H1 (cell line): ENCODE measurements at regions not wholly inside any gene's neighbourhood (a gene's known extent, or its start where the extent isn't known, plus 50 kb on each side); places are given as distances from the start of the nearest gene placed in this dataset.

Source experiments
- CTCF ChIA-PET: fragments of 300-600 bp; sonication (Branson Sonifier 250); formaldehyde crosslinking; loops from one replicate; lab custom pipeline; 2021; ENCODE audit not compliant: partially characterized antibody; lab: Charles Lee
- POLR2A ChIA-PET: fragments of 300-600 bp; sonication (Branson Sonifier 250); formaldehyde crosslinking; loops from one replicate; lab custom pipeline; 2021; ENCODE audit warnings: inconsistent platforms; ENCODE audit not compliant: partially characterized antibody; lab: Charles Lee
- DNase-seq, 2 experiments: peaks; one replicate each; pipeline versions ENCODE4 v3.0.0 to v3.0.0-alpha.2; 2010 to 2022; ENCODE audit warnings: low spot score in 2 of 2, low read depth in 1 of 2, mixed read lengths in 1 of 2
- FAIRE-seq: peaks from 2 replicates; lab custom pipeline; 2011; peaks lifted over from hg19 to GRCh38; lab: Jason Lieb, UNC
- H2AFZ ChIP-seq: 2 replicates; pipeline ENCODE4 v1.8.1; 2012; ENCODE audit warnings: low read length, inconsistent platforms
- H2AK5ac ChIP-seq: 2 replicates; pipeline ENCODE4 v1.6.1; 2013; ENCODE audit warnings: low read depth, low read length
- H2BK120ac ChIP-seq: replicated peaks from 2 replicates; pipeline ENCODE3; 2013; ENCODE audit warnings: low read depth, low read length, inconsistent platforms
- H2BK12ac ChIP-seq: 2 replicates; pipeline ENCODE4 v1.6.1; 2013; ENCODE audit warnings: low read depth, low read length
- H2BK15ac ChIP-seq: 2 replicates; pipeline ENCODE4 v1.6.1; 2013; ENCODE audit warnings: low read length
- H2BK20ac ChIP-seq: 2 replicates; pipeline ENCODE4 v1.6.1; 2013; ENCODE audit warnings: low read length
- H2BK5ac ChIP-seq: 2 replicates; pipeline ENCODE4 v1.6.1; 2013; ENCODE audit warnings: low read depth, low read length
- H3K14ac ChIP-seq: 2 replicates; pipeline ENCODE4 v1.6.1; 2013; ENCODE audit warnings: inconsistent platforms; ENCODE audit not compliant: insufficient read length
- H3K18ac ChIP-seq: 2 replicates; pipeline ENCODE4 v1.6.1; 2013; ENCODE audit warnings: low read length; ENCODE audit errors: extremely low read depth
- H3K23ac ChIP-seq: 2 replicates; pipeline ENCODE4 v1.6.1; 2013; ENCODE audit warnings: inconsistent platforms; ENCODE audit not compliant: insufficient read length
- H3K23me2 ChIP-seq: 2 replicates; pipeline ENCODE4 v1.6.1; 2013; ENCODE audit warnings: low read depth, low read length
- H3K27ac ChIP-seq: 2 replicates; pipeline ENCODE4 v1.6.1; 2011; ENCODE audit warnings: low read depth, low read length, inconsistent platforms
- H3K27me3 ChIP-seq, 4 experiments: replicated peaks in 1 of 4; 1 replicate in 1 of 4; 2 replicates in 3 of 4; pipeline versions ENCODE4 v1.6.1 to v1.8.1; 2011 to 2013; ENCODE audit warnings: low read length in 3 of 4, mild to moderate bottlenecking in 3 of 4, inconsistent platforms in 2 of 4, mixed read lengths in 2 of 4, moderate library complexity in 1 of 4; ENCODE audit not compliant: control insufficient read depth in 3 of 4, insufficient read depth in 3 of 4; ENCODE audit errors: extremely low read depth in 1 of 4
- H3K36me3 ChIP-seq, 4 experiments: 2 replicates each; pipeline versions ENCODE4 v1.6.1 to v1.8.1; 2011 to 2013; ENCODE audit warnings: mild to moderate bottlenecking in 4 of 4, low read length in 3 of 4, moderate library complexity in 2 of 4, control low read depth in 1 of 4, inconsistent platforms in 1 of 4; ENCODE audit not compliant: insufficient read depth in 4 of 4, control insufficient read depth in 2 of 4
- H3K4ac ChIP-seq: replicated peaks from 2 replicates; pipeline ENCODE3; 2013; ENCODE audit warnings: low read length, low read depth, mixed read lengths, inconsistent platforms; ENCODE audit not compliant: insufficient read length
- H3K4me1 ChIP-seq, 4 experiments: replicated peaks in 1 of 4; 1 replicate in 1 of 4; 2 replicates in 3 of 4; pipeline versions ENCODE4 v1.6.1 to v1.8.1; 2011 to 2013; ENCODE audit warnings: low read length in 3 of 4, inconsistent platforms in 2 of 4, mixed read lengths in 1 of 4; ENCODE audit not compliant: insufficient read depth in 4 of 4, control insufficient read depth in 3 of 4
- H3K4me2 ChIP-seq, 2 experiments: 2 replicates each; pipeline versions ENCODE4 v1.6.1 to v1.8.1; 2011 to 2013; ENCODE audit warnings: low read depth in 2 of 2, low read length in 2 of 2, control low read depth in 1 of 2, inconsistent platforms in 1 of 2, mild to moderate bottlenecking in 1 of 2; ENCODE audit not compliant: insufficient read depth in 1 of 2
- H3K4me3 ChIP-seq, 4 experiments: fragments of 200-600, 300-600 bp in 1 of 4; sonication (generic), shearing (Covaris generic), sonication (Bioruptor Twin) in 1 of 4; 2 replicates each; pipeline versions ENCODE4 v1.5.1 to v1.8.1; 2011 to 2016; ENCODE audit warnings: low read length in 4 of 4, low read depth in 3 of 4, control low read depth in 2 of 4, inconsistent platforms in 2 of 4, mild to moderate bottlenecking in 2 of 4, mixed read lengths in 1 of 4, moderate library complexity in 1 of 4; ENCODE audit not compliant: insufficient read depth in 2 of 4; ENCODE audit errors: extremely low read depth in 1 of 4
- H3K56ac ChIP-seq: replicated peaks from 2 replicates; pipeline ENCODE3; 2013; ENCODE audit warnings: low read depth, mild to moderate bottlenecking, mixed read lengths, low read length, inconsistent platforms; ENCODE audit not compliant: insufficient read length
- H3K79me1 ChIP-seq: 2 replicates; pipeline ENCODE4 v1.6.1; 2013; ENCODE audit warnings: low read depth, low read length, control low read depth
- H3K79me2 ChIP-seq, 2 experiments: 2 replicates each; pipeline versions ENCODE4 v1.6.1 to v1.8.1; 2012 to 2013; ENCODE audit warnings: low read length in 2 of 2, mild to moderate bottlenecking in 2 of 2, inconsistent platforms in 1 of 2; ENCODE audit not compliant: insufficient read depth in 2 of 2, control insufficient read depth in 1 of 2
- H3K9ac ChIP-seq, 4 experiments: replicated peaks in 1 of 4; 1 replicate in 1 of 4; 2 replicates in 3 of 4; pipeline versions ENCODE4 v1.6.1 to v1.8.1; 2011 to 2013; ENCODE audit warnings: low read depth in 3 of 4, low read length in 3 of 4, control low read depth in 2 of 4, mild to moderate bottlenecking in 2 of 4, moderate library complexity in 2 of 4, inconsistent platforms in 1 of 4; ENCODE audit errors: extremely low read depth in 1 of 4
- H3K9me3 ChIP-seq, 2 experiments: 2 replicates each; pipeline versions ENCODE4 v1.6.1 to v1.8.1; 2012 to 2013; ENCODE audit warnings: mild to moderate bottlenecking in 2 of 2, moderate library complexity in 2 of 2, control low read depth in 1 of 2, inconsistent platforms in 1 of 2, low read depth in 1 of 2, low read length in 1 of 2, mixed read lengths in 1 of 2; ENCODE audit not compliant: insufficient read depth in 2 of 2
- H4K20me1 ChIP-seq, 2 experiments: replicated peaks in 1 of 2; 2 replicates each; pipeline versions ENCODE3 to v1.8.1; 2011 to 2013; ENCODE audit warnings: inconsistent platforms in 2 of 2, low read length in 2 of 2, mild to moderate bottlenecking in 1 of 2; ENCODE audit not compliant: insufficient read depth in 2 of 2, control insufficient read depth in 1 of 2
- H4K5ac ChIP-seq: 2 replicates; pipeline ENCODE4 v1.6.1; 2013; ENCODE audit warnings: low read length, low read depth, mixed read lengths, inconsistent platforms; ENCODE audit not compliant: insufficient read length
- H4K8ac ChIP-seq: 2 replicates; pipeline ENCODE4 v1.8.0; 2013; ENCODE audit warnings: mild to moderate bottlenecking, moderate library complexity, low read length, inconsistent platforms; ENCODE audit not compliant: insufficient read depth; ENCODE audit errors: extremely low read depth
- H4K91ac ChIP-seq: replicated peaks from 2 replicates; pipeline ENCODE3; 2013; ENCODE audit warnings: low read length, mixed read lengths, inconsistent platforms; ENCODE audit not compliant: insufficient read length
- BRCA1 ChIP-seq: IDR thresholded peaks from 2 replicates; pipeline ENCODE4 v1.6.1; 2012; ENCODE audit warnings: low read depth, low read length, improper control_type of control experiment
- FOSL1 ChIP-seq: IDR thresholded peaks from 2 replicates; pipeline ENCODE4 v1.6.1; 2011; ENCODE audit warnings: mild to moderate bottlenecking, low read depth, low read length, moderate library complexity; ENCODE audit not compliant: insufficient read depth
- MAFK ChIP-seq: IDR thresholded peaks from 2 replicates; pipeline ENCODE4 v1.6.1; 2012; ENCODE audit warnings: low read depth, mild to moderate bottlenecking, improper control_type of control experiment, low read length
- SIRT6 ChIP-seq: IDR thresholded peaks from one replicate; pipeline ENCODE4 v1.7.1; 2012; ENCODE audit warnings: low read length, inconsistent platforms
- WGBS, 2 experiments: shearing (Covaris generic) in 1 of 2; methylation state at CpG; one replicate each; pipeline versions ENCODE4 v1.1.6 to v1.1.7; 2013 to 2015; ENCODE audit warnings: low lambda C conversion rate in 2 of 2, mixed read lengths in 2 of 2, inconsistent platforms in 1 of 2, low coverage in 1 of 2, missing lambda C conversion rate in 1 of 2; ENCODE audit not compliant: insufficient replicate concordance in 2 of 2, insufficient coverage in 1 of 2, insufficient read length in 1 of 2; ENCODE audit errors: extremely low coverage in 1 of 2, missing lambda C conversion rate in 1 of 2; 5-methylcytosine and 5-hydroxymethylcytosine counted together

DNA sequence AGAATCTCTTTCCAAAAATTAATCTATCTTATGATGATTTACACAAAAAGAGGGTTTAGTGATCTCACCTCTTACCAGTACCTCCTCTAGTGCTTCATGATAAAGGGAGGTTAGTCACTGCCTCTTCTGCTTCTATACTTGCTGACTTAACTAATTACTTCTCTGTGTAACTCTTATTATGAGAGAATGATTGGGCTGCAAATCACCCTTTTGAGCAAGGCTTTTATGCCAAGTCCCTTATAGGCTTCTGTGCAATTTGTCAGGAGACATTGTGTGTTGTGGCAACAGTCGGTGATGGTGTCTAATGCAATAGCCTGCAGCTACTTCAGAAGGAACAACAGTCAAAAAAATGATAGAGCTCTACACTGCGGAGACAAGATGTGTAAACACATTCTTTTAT lies 1568.1 kb upstream of the GOT2 start:
- Histone ChIP-seq H3K23ac (no peak overlapping the region), H3K4me3 (no peak overlapping the region), H3K14ac (no peak overlapping the region), H2AFZ (no peak overlapping the region), H3K9ac (no peak overlapping the region), H2AK5ac (no peak overlapping the region), H4K8ac (no peak overlapping the region), H3K4me2 (no peak overlapping the region), H3K18ac (no peak overlapping the region), H2BK5ac (no peak overlapping the region), H3K79me2 (no peaks in the 10 kb centered on the region), H2BK120ac (no peak overlapping the region), H3K56ac (no peak overlapping the region), H4K91ac (no peak overlapping the region), H4K20me1 (no peaks in the 10 kb centered on the region), H4K5ac (no peak overlapping the region), H3K23me2 (no peaks in the 10 kb centered on the region), H3K9me3 (no peaks in the 10 kb centered on the region), H3K36me3 (no peaks in the 10 kb centered on the region)
- 88% methylated on average over 2 of the region's 2 CpGs; no CpG with 5 or more reads in 1 of the 2 experiments for WGBS, 2 experiments
- CTCF ChIA-PET: no interaction called here
- DNase-seq (no peak), FAIRE-seq (no peak)
- POLR2A ChIA-PET: no interaction called here
- TF ChIP-seq SIRT6: no peak
- TF ChIP-seq MAFK: no peak
- TF ChIP-seq BRCA1: no peak
- no peak for TF ChIP-seq FOSL1
- TF ChIP-seq, all 59 proteins: peak for 0
- H3K4ac ChIP-seq: no peak overlapping the region
- no peaks in the 10 kb centered on the region for H3K4me1 ChIP-seq
- H3K79me1 ChIP-seq: no peaks in the 10 kb centered on the region
- H2BK20ac ChIP-seq: no peak overlapping the region
- no peak overlapping the region for H3K27ac ChIP-seq
- H2BK15ac ChIP-seq: no peak overlapping the region
- H2BK12ac ChIP-seq: no peak overlapping the region
- H3K27me3 ChIP-seq: no peaks in the 10 kb centered on the region
